ENCODE measurements at regions not wholly inside any gene's neighbourhood (a gene's known extent, or its start where the extent isn't known, plus 50 kb on each side); places are given as distances from the start of the nearest gene placed in this dataset.

DNA sequence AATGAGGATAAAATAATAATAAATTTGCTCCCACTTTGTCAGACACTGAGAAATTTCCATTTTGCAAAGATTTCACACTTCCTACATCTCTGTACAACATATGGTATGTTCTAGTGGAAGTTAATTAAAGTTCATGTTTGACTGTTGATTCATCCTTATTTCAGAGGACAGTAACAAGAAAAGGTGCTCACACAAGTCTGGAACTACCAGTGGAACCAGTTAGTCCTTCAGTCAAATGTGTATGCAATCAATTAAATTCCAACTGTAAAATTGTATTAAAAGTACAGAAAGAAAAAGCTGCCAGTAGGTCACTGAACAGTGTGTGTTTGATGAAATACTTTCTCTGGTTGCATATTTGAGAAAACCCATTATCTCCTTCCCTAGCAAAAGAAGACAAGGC, 496.0 kb upstream of the PKN2 start:
- ATAC-seq (no peak), FAIRE-seq (no peak), DNase-seq (ENCODE audit: low read depth, low spot score) (no peak)
- BruUV-seq (replicated peaks), result no TSS peak
- ChIA-PET CTCF (no interaction called here), POLR2A (no interaction called here), RAD21 (ENCODE audit: unreplicated experiment) (no interaction called here), SMC1A (ENCODE audit: uncharacterized antibody, unreplicated experiment) (interaction anchor here (0.7 to 1.2 kb wide), 2 partner anchors 10 to 38 kb away, joined by 3 to 5 read pairs; no protein-coding TSS in a partner anchor)
- Histone ChIP-seq H3K27ac (ENCODE audit: control insufficient read depth, insufficient read depth) (no peak overlapping the region), H2AFZ (ENCODE audit: control insufficient read depth, low read depth, low read length) (no peak overlapping the region), H3K27me3 (replicated peaks in 1 of 2; ENCODE audit: control insufficient read depth in 2 of 2, insufficient read depth in 2 of 2, low read length in 1 of 2) (no peaks in the 10 kb centered on the region; a peak in 1 of 4 replicates), H3K4me1 (ENCODE audit: control insufficient read depth, insufficient read depth, low read length) (peaks cover 4% of the 10 kb centered on the region; the same call in 1 of the 2 replicates), H3K9me3 (replicated peaks; ENCODE audit: control insufficient read depth, insufficient read depth, low read length) (no peaks in the 10 kb centered on the region), H3K9ac (ENCODE audit: control insufficient read depth, insufficient read depth, low read length) (no peak overlapping the region), H3K79me2 (ENCODE audit: control insufficient read depth, insufficient read depth, low read length) (no peaks in the 10 kb centered on the region), H3K4me2 (ENCODE audit: control insufficient read depth, insufficient read depth) (no peak overlapping the region), H3K4me3 (no peak overlapping the region), H3K36me3 (ENCODE audit: control insufficient read depth in 2 of 2, insufficient read depth in 2 of 2, low read length in 1 of 2) (no peaks in the 10 kb centered on the region), H4K20me1 (ENCODE audit: control insufficient read depth, insufficient read depth) (no peaks in the 10 kb centered on the region)
- intact Hi-C loops (cut with micrococcal nuclease; ENCODE audit: unreplicated experiment) (loop anchor here (10.0 kb wide), 1 partner anchor 893 kb away; no protein-coding TSS in a partner anchor), in situ Hi-C loops (cut with MboI) (loop anchor here (10.0 to 25.0 kb wide), 2 partner anchors 407 to 674 kb away; no protein-coding TSS in a partner anchor)
- TF ChIP-seq MTA2 (IDR thresholded peaks at IDR 0.05; ENCODE audit: low read depth) (no peak), CHD1 (IDR thresholded peaks at IDR 0.05; ENCODE audit: low read depth, low read length) (no peak), GATAD2B (conservative IDR thresholded peaks at IDR 0.05; ENCODE audit: low read depth) (no peak), NRF1 (conservative IDR thresholded peaks at IDR 0.05; ENCODE audit: low read depth, low read length) (no peak), SP1 (IDR thresholded peaks at IDR 0.05; ENCODE audit: low read depth, low read length) (no peak), YBX1 (IDR thresholded peaks at IDR 0.05) (no peak), HDAC2 (IDR thresholded peaks at IDR 0.05) (no peak), PML (IDR thresholded peaks at IDR 0.05; ENCODE audit: low read length) (no peak), CBX5 (IDR thresholded peaks at IDR 0.05; ENCODE audit: low read depth) (no peak), HDGF (IDR thresholded peaks at IDR 0.05) (no peak), RELA (IDR thresholded peaks at IDR 0.05; ENCODE audit: borderline replicate concordance, partially characterized antibody) (no peak), ZBED1 (IDR thresholded peaks at IDR 0.05; ENCODE audit: borderline replicate concordance) (no peak), SREBF1 (IDR thresholded peaks at IDR 0.05; ENCODE audit: low read length) (no peak), RBBP5 (conservative IDR thresholded peaks at IDR 0.05) (no peak), IRF4 (IDR thresholded peaks at IDR 0.05; ENCODE audit: low read depth, low read length) (no peak)
- TF ChIP-seq, protein P1, sequence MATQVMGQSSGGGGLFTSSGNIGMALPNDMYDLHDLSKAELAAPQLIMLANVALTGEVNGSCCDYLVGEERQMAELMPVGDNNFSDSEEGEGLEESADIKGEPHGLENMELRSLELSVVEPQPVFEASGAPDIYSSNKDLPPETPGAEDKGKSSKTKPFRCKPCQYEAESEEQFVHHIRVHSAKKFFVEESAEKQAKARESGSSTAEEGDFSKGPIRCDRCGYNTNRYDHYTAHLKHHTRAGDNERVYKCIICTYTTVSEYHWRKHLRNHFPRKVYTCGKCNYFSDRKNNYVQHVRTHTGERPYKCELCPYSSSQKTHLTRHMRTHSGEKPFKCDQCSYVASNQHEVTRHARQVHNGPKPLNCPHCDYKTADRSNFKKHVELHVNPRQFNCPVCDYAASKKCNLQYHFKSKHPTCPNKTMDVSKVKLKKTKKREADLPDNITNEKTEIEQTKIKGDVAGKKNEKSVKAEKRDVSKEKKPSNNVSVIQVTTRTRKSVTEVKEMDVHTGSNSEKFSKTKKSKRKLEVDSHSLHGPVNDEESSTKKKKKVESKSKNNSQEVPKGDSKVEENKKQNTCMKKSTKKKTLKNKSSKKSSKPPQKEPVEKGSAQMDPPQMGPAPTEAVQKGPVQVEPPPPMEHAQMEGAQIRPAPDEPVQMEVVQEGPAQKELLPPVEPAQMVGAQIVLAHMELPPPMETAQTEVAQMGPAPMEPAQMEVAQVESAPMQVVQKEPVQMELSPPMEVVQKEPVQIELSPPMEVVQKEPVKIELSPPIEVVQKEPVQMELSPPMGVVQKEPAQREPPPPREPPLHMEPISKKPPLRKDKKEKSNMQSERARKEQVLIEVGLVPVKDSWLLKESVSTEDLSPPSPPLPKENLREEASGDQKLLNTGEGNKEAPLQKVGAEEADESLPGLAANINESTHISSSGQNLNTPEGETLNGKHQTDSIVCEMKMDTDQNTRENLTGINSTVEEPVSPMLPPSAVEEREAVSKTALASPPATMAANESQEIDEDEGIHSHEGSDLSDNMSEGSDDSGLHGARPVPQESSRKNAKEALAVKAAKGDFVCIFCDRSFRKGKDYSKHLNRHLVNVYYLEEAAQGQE (IDR thresholded peaks at IDR 0.05; ENCODE audit: low read depth, low read length), result no peak
- TF ChIP-seq, protein P2, sequence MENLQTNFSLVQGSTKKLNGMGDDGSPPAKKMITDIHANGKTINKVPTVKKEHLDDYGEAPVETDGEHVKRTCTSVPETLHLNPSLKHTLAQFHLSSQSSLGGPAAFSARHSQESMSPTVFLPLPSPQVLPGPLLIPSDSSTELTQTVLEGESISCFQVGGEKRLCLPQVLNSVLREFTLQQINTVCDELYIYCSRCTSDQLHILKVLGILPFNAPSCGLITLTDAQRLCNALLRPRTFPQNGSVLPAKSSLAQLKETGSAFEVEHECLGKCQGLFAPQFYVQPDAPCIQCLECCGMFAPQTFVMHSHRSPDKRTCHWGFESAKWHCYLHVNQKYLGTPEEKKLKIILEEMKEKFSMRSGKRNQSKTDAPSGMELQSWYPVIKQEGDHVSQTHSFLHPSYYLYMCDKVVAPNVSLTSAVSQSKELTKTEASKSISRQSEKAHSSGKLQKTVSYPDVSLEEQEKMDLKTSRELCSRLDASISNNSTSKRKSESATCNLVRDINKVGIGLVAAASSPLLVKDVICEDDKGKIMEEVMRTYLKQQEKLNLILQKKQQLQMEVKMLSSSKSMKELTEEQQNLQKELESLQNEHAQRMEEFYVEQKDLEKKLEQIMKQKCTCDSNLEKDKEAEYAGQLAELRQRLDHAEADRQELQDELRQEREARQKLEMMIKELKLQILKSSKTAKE (IDR thresholded peaks at IDR 0.05; ENCODE audit: low read depth, poor library complexity, severe bottlenecking), result no peak
- TF ChIP-seq, protein P3, sequence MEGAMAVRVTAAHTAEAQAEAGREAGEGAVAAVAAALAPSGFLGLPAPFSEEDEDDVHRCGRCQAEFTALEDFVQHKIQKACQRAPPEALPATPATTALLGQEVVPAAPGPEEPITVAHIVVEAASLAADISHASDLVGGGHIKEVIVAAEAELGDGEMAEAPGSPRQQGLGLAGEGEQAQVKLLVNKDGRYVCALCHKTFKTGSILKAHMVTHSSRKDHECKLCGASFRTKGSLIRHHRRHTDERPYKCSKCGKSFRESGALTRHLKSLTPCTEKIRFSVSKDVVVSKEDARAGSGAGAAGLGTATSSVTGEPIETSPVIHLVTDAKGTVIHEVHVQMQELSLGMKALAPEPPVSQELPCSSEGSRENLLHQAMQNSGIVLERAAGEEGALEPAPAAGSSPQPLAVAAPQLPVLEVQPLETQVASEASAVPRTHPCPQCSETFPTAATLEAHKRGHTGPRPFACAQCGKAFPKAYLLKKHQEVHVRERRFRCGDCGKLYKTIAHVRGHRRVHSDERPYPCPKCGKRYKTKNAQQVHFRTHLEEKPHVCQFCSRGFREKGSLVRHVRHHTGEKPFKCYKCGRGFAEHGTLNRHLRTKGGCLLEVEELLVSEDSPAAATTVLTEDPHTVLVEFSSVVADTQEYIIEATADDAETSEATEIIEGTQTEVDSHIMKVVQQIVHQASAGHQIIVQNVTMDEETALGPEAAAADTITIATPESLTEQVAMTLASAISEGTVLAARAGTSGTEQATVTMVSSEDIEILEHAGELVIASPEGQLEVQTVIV (IDR thresholded peaks at IDR 0.05; ENCODE audit: borderline replicate concordance, partially characterized antibody), result no peak
- TF ChIP-seq, protein P4, sequence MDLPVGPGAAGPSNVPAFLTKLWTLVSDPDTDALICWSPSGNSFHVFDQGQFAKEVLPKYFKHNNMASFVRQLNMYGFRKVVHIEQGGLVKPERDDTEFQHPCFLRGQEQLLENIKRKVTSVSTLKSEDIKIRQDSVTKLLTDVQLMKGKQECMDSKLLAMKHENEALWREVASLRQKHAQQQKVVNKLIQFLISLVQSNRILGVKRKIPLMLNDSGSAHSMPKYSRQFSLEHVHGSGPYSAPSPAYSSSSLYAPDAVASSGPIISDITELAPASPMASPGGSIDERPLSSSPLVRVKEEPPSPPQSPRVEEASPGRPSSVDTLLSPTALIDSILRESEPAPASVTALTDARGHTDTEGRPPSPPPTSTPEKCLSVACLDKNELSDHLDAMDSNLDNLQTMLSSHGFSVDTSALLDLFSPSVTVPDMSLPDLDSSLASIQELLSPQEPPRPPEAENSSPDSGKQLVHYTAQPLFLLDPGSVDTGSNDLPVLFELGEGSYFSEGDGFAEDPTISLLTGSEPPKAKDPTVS (IDR thresholded peaks at IDR 0.05; ENCODE audit: low read depth, low read length), result no peak

Measured in GM12878 (cell line).